CD14-positive monocyte (primary cell): ENCODE measurements at regions not wholly inside any gene's neighbourhood (a gene's known extent, or its start where the extent isn't known, plus 50 kb on each side); places are given as distances from the start of the nearest gene placed in this dataset.

Experiments used
- DNase-seq, 3 donors: peaks; one replicate each; pipeline ENCODE4 v3.0.0-alpha.2; 2011 to 2022
- H2AFZ ChIP-seq: 2 replicates; pipeline ENCODE4 v1.6.0; 2012; ENCODE audit warnings: mild to moderate bottlenecking, low read depth, low read length, inconsistent platforms; ENCODE audit not compliant: insufficient read depth, poor library complexity, severe bottlenecking
- H3K27ac ChIP-seq, 2 donors: 1 replicate in 1 of 2; 2 replicates in 1 of 2; pipeline ENCODE4 v1.5.1; 2012 to 2013; ENCODE audit warnings: low read length in 2 of 2, control low read depth in 1 of 2, inconsistent platforms in 1 of 2, low read depth in 1 of 2, mild to moderate bottlenecking in 1 of 2
- H3K27me3 ChIP-seq, 2 donors: one replicate each; pipeline versions ENCODE4 v1.6.0 to v1.6.1; 2011 to 2013; ENCODE audit warnings: low read length in 2 of 2; ENCODE audit not compliant: control insufficient read depth in 2 of 2, insufficient read depth in 2 of 2
- H3K36me3 ChIP-seq, 2 donors: replicated peaks in 1 of 2; 1 replicate in 1 of 2; 2 replicates in 1 of 2; pipeline versions ENCODE4 v1.5.1 to v1.6.1; 2012 to 2013; ENCODE audit warnings: low read length in 2 of 2, control low read depth in 1 of 2, inconsistent platforms in 1 of 2, mild to moderate bottlenecking in 1 of 2; ENCODE audit not compliant: insufficient read depth in 2 of 2, control insufficient read depth in 1 of 2
- H3K4me1 ChIP-seq, 2 donors: 1 replicate in 1 of 2; 2 replicates in 1 of 2; pipeline versions ENCODE4 v1.5.1 to v1.6.1; 2012 to 2013; ENCODE audit warnings: low read length in 2 of 2, control low read depth in 1 of 2, inconsistent platforms in 1 of 2, mild to moderate bottlenecking in 1 of 2, moderate library complexity in 1 of 2; ENCODE audit not compliant: insufficient read depth in 2 of 2, control insufficient read depth in 1 of 2
- H3K4me2 ChIP-seq: replicated peaks from 2 replicates; pipeline ENCODE3; 2012; ENCODE audit warnings: low read length, moderate library complexity, mild to moderate bottlenecking; ENCODE audit not compliant: poor library complexity, severe bottlenecking; ENCODE audit errors: extremely low read depth
- H3K4me3 ChIP-seq, 3 experiments: fragments of 200-600 bp in 1 of 3; sonication (generic) in 1 of 3; replicated peaks in 1 of 3; 1 replicate in 2 of 3; 2 replicates in 1 of 3; pipeline ENCODE4 v1.5.1; 2011 to 2013; ENCODE audit warnings: low read length in 3 of 3, mild to moderate bottlenecking in 3 of 3, control low read depth in 2 of 3, low read depth in 2 of 3, inconsistent platforms in 1 of 3, moderate library complexity in 1 of 3
- H3K79me2 ChIP-seq: 2 replicates; pipeline ENCODE4 v1.6.0; 2012; ENCODE audit warnings: mild to moderate bottlenecking, control low read depth, inconsistent platforms, low read length, moderate library complexity; ENCODE audit not compliant: insufficient read depth
- H3K9ac ChIP-seq: 2 replicates; pipeline ENCODE4 v1.6.0; 2017; ENCODE audit warnings: low read length, mild to moderate bottlenecking; ENCODE audit not compliant: insufficient read depth, poor library complexity, severe bottlenecking
- H3K9me3 ChIP-seq, 2 donors: replicated peaks in 1 of 2; 1 replicate in 1 of 2; 2 replicates in 1 of 2; pipeline versions ENCODE4 v1.5.1 to v1.6.1; 2012 to 2013; ENCODE audit warnings: low read length in 2 of 2, control low read depth in 1 of 2; ENCODE audit not compliant: control insufficient read depth in 1 of 2, insufficient read depth in 1 of 2
- H4K20me1 ChIP-seq: 2 replicates; pipeline ENCODE4 v1.6.0; 2012; ENCODE audit warnings: mild to moderate bottlenecking, low read length, control low read depth, moderate library complexity; ENCODE audit not compliant: insufficient read depth
- H3K27ac Mint-ChIP-seq, 7 donors: one replicate each; pipeline ENCODE4 v1.8.0; 2020; ENCODE audit warnings: mild to moderate bottlenecking in 7 of 7, mixed read lengths in 7 of 7, moderate library complexity in 6 of 7, inconsistent platforms in 2 of 7
- H3K27me3 Mint-ChIP-seq, 3 donors: one replicate each; pipeline ENCODE4 v1.8.0; 2021 to 2022; ENCODE audit warnings: low read depth in 3 of 3, mild to moderate bottlenecking in 3 of 3, mixed read lengths in 3 of 3, moderate library complexity in 3 of 3, inconsistent platforms in 1 of 3
- H3K36me3 Mint-ChIP-seq, 2 donors: one replicate each; pipeline ENCODE4 v1.8.0; 2020; ENCODE audit warnings: mixed read lengths in 2 of 2, inconsistent platforms in 1 of 2, mild to moderate bottlenecking in 1 of 2
- H3K4me1 Mint-ChIP-seq: one replicate; pipeline ENCODE4 v1.8.0; 2020; ENCODE audit warnings: mild to moderate bottlenecking, mixed read lengths
- H3K4me3 Mint-ChIP-seq, 2 donors: one replicate each; pipeline ENCODE4 v1.8.0; 2020; ENCODE audit warnings: mild to moderate bottlenecking in 2 of 2, mixed read lengths in 2 of 2, moderate library complexity in 1 of 2
- H3K9me3 Mint-ChIP-seq, 7 donors: one replicate each; pipeline ENCODE4 v1.8.0; 2020 to 2022; ENCODE audit warnings: mixed read lengths in 7 of 7, mild to moderate bottlenecking in 6 of 7, moderate library complexity in 6 of 7, inconsistent platforms in 2 of 7
- WGBS: methylation state at CpG from one replicate; pipeline ENCODE4 v1.1.5; 2013; ENCODE audit warnings: missing lambda C conversion rate; ENCODE audit not compliant: insufficient coverage; 5-methylcytosine and 5-hydroxymethylcytosine counted together
- intact Hi-C, 2 donors: fragments of 100-400 bp; cut with micrococcal nuclease; formaldehyde crosslinking; loops; one replicate each; pipeline versions ENCODE4 v1.15.0 to v1.15.1; 2023
- TF ChIP-seq, protein P1 (sequence below): fragments of 200-600 bp; IDR thresholded peaks from one replicate; pipeline ENCODE4 v1.8.0; 2022; ENCODE audit warnings: antibody characterized with exemption, mild to moderate bottlenecking

DNA sequence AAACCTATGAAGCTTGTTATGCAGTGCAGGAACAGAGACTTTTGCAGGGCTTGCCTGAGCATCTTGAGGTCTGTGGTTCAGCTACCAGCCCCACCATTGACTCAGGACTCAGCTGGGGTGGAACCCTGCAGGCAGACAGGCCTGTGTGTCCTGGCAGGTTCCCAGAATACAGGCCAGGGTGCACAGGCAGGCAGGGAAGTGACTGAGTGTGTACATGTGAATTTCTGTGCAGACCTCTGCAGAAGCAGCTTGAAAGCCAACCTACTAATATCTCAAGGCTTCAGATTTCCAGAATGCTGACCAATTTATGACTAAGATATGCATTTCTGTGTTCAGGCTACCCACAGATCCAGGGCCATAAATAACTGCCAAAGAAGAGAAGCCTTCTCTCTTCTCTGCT is 254.4 kb downstream of the DLEU7 start:
- no peak overlapping the region for H3K4me3 Mint-ChIP-seq
- Histone ChIP-seq H4K20me1 (no peaks in the 10 kb centered on the region), H3K27ac (no peak overlapping the region), H2AFZ (no peak overlapping the region), H3K9me3 (no peaks in the 10 kb centered on the region), H3K27me3 (no peaks in the 10 kb centered on the region), H3K9ac (no peak overlapping the region), H3K79me2 (no peaks in the 10 kb centered on the region), H3K4me3 (no peak overlapping the region), H3K36me3 (no peaks in the 10 kb centered on the region), H3K4me2 (no peak overlapping the region), H3K4me1 (peaks cover 14% of the 10 kb centered on the region in 2 donors)
- H3K36me3 Mint-ChIP-seq = peaks cover 0 to 1% of the 10 kb centered on the region in 2 donors
- H3K27me3 Mint-ChIP-seq = peaks cover 0 to 3% (median 3%) of the 10 kb centered on the region in 3 donors
- H3K9me3 Mint-ChIP-seq = peaks cover 0 to 2% (median 0%) of the 10 kb centered on the region in 7 donors
- no peak overlapping the region for H3K27ac Mint-ChIP-seq
- TF ChIP-seq, protein P1, sequence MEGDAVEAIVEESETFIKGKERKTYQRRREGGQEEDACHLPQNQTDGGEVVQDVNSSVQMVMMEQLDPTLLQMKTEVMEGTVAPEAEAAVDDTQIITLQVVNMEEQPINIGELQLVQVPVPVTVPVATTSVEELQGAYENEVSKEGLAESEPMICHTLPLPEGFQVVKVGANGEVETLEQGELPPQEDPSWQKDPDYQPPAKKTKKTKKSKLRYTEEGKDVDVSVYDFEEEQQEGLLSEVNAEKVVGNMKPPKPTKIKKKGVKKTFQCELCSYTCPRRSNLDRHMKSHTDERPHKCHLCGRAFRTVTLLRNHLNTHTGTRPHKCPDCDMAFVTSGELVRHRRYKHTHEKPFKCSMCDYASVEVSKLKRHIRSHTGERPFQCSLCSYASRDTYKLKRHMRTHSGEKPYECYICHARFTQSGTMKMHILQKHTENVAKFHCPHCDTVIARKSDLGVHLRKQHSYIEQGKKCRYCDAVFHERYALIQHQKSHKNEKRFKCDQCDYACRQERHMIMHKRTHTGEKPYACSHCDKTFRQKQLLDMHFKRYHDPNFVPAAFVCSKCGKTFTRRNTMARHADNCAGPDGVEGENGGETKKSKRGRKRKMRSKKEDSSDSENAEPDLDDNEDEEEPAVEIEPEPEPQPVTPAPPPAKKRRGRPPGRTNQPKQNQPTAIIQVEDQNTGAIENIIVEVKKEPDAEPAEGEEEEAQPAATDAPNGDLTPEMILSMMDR = no peak
- no peak for DNase-seq
- peaks cover 13% of the 10 kb centered on the region for H3K4me1 Mint-ChIP-seq
- intact Hi-C loops = loop anchor here in 1 of 2 donors (10.0 kb wide), 1 partner anchor 86 kb away; no protein-coding TSS in a partner anchor

DNA sequence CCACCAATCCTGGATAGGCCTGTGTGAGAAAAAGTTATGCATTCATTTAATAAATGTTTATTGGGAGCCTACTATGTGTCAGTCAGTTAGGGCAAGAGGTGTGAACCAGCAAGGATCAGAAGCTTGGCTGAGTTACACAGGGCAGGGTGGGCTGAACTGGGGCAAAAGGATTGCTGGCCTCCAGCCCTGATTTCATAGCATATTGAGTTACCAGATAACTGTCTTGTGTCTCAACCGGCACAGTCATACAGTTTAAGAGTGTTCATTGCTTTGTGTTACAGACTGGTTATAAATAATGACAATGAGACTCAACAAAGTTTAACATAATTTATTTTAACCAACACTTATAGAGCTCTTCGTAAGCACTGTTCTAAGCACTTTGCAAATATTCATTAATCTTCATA is 253.8 kb downstream of the DLEU7 start:
- H3K36me3 Mint-ChIP-seq = peaks cover 0 to 1% of the 10 kb centered on the region in 2 donors
- H3K4me3 Mint-ChIP-seq = no peak overlapping the region
- H3K4me2 ChIP-seq = no peak overlapping the region
- peaks cover 0 to 2% (median 0%) of the 10 kb centered on the region in 7 donors for H3K9me3 Mint-ChIP-seq
- no CpG with 5 or more reads among the region's 2 CpGs for WGBS
- no peak for DNase-seq
- H3K4me1 ChIP-seq = peaks cover 14% of the 10 kb centered on the region in 2 donors
- H3K9me3 ChIP-seq = no peaks in the 10 kb centered on the region
- H2AFZ ChIP-seq = no peak overlapping the region
- no peaks in the 10 kb centered on the region for H3K79me2 ChIP-seq
- no peaks in the 10 kb centered on the region for H3K36me3 ChIP-seq
- H3K27ac Mint-ChIP-seq = no peak overlapping the region
- H3K4me1 Mint-ChIP-seq = peaks cover 16% of the 10 kb centered on the region
- H3K9ac ChIP-seq = no peak overlapping the region
- TF ChIP-seq, protein P1 = no peak
- no peak overlapping the region for H3K27ac ChIP-seq
- no peaks in the 10 kb centered on the region for H3K27me3 ChIP-seq
- intact Hi-C loops = loop anchor here in 1 of 2 donors (10.0 kb wide), 1 partner anchor 85 kb away; no protein-coding TSS in a partner anchor
- peaks cover 0 to 3% (median 2%) of the 10 kb centered on the region in 3 donors for H3K27me3 Mint-ChIP-seq
- H3K4me3 ChIP-seq = no peak overlapping the region
- H4K20me1 ChIP-seq = no peaks in the 10 kb centered on the region
